T-helper 2 cell treated with Interferon-gamma antibody and Interleukin-4, amounts not matched to agents 5 μg/mL and 100 μg/mL, for 36 hours (primary cell): ENCODE measurements at regions not wholly inside any gene's neighbourhood (a gene's known extent, or its start where the extent isn't known, plus 50 kb on each side); places are given as distances from the start of the nearest gene placed in this dataset.
"Not testable (repeated sequence)": the region's sequence is repeated elsewhere in the genome, so short reads cannot be mapped to it uniquely, and the experiment has no call there.

ENCODE experiments used
- DNase-seq: peaks from one replicate; pipeline ENCODE4 v3.0.0; 2021; ENCODE audit warnings: low spot score
- H3K27ac Mint-ChIP-seq: one replicate; pipeline ENCODE4 v1.8.0; 2021; ENCODE audit warnings: mild to moderate bottlenecking, mixed read lengths
- H3K27me3 Mint-ChIP-seq: one replicate; pipeline ENCODE4 v1.8.0; 2021; ENCODE audit warnings: low read depth, mixed read lengths
- H3K36me3 Mint-ChIP-seq: one replicate; pipeline ENCODE4 v1.8.0; 2021; ENCODE audit warnings: low read depth, mixed read lengths
- H3K4me1 Mint-ChIP-seq: one replicate; pipeline ENCODE4 v1.8.0; 2021; ENCODE audit warnings: low read depth, mixed read lengths
- H3K4me3 Mint-ChIP-seq: one replicate; pipeline ENCODE4 v1.8.0; 2022; ENCODE audit warnings: mild to moderate bottlenecking, moderate library complexity, mixed read lengths
- H3K9me3 Mint-ChIP-seq: one replicate; pipeline ENCODE4 v1.8.0; 2021; ENCODE audit warnings: mixed read lengths

DNA sequence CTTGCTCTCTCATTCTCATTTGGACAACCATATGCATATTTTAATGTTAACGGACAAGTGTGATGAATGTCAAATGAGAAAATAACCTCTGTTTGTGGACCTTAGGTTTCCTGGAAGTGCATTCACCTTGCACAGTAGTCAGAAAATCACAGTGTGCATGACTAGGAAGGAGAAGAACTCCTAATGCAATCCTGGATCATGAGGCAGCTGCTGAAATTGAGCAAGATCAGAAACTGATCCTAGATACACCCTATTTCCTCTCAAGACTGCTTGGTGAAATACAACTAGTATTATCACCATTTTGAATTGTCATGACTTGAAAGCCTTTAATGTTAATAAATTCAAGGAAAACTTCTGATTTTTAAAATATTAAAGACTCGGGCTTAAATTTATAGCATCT, 1148.9 kb downstream of the STIM2 start:
- DNase-seq: no peak
- no peak overlapping the region for H3K4me3 Mint-ChIP-seq
- H3K27ac Mint-ChIP-seq: no peak overlapping the region
- H3K36me3 Mint-ChIP-seq: no peaks in the 10 kb centered on the region
- H3K4me1 Mint-ChIP-seq: no peaks in the 10 kb centered on the region
- H3K27me3 Mint-ChIP-seq: no peaks in the 10 kb centered on the region
- H3K9me3 Mint-ChIP-seq: peaks cover 4% of the 10 kb centered on the region

DNA sequence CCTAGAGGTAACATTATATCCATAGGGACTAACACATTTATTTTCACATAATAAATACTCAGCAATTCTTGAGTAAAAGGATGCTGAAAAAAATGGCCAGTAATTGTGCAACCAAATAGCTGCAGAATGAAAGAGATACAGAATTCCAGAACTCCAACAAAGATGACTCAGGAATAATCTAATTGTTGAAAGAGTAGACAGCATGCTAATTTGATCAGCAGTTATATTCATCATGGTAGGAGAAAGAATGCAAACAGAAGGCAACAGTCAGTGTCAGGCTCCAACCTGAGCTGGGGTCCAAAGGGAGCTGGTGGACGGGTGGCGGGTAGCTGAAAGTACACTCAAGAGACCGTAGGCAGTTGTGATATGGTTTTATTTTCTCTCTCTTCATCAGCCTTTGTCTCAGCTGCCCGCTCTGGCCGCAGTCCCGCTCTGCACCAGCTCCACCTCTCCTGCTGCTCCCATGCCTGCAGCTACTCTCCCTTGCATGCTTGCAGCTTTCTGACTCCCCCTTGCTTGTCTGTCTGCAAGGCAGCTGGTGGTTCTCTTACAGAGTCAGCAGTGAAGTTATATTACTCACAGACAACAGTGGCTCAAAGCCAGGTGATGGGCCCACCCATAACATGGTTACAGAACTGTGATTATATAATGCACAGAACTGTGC, 1150.1 kb downstream of the STIM2 start:
- no peak for DNase-seq

DNA sequence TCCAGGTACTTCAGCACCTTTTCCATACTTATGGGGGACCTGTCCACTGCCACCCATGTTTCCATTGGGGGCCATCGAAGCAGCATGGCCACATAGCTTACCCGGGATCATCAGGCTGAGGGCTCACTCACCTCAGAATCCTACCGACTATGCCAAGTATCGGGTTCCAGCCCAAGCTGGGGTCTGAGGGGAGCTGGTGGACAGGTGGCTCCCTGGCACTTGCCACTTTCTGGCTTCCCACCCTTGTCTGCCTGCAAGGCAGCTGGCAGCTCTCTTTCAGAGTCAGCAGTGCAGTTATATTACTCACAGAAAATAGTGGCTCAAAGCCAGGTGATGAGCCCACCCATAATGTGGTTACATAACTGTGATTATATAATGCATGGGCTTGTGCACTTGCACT, 1153.8 kb downstream of the STIM2 start:
- Mint-ChIP-seq H3K36me3 (no peaks in the 10 kb centered on the region), H3K27me3 (no peaks in the 10 kb centered on the region), H3K4me1 (no peaks in the 10 kb centered on the region), H3K4me3 (no peak overlapping the region), H3K9me3 (peaks cover 18% of the 10 kb centered on the region), H3K27ac (no peak overlapping the region)
- DNase-seq: no peak

More for the DNA sequence above, 1150.1 kb downstream of the STIM2 start:
- Mint-ChIP-seq H3K36me3 (no peaks in the 10 kb centered on the region), H3K4me3 (no peak overlapping the region), H3K9me3 (peaks cover 7% of the 10 kb centered on the region), H3K27me3 (no peaks in the 10 kb centered on the region), H3K4me1 (no peaks in the 10 kb centered on the region), H3K27ac (no peak overlapping the region)

DNA sequence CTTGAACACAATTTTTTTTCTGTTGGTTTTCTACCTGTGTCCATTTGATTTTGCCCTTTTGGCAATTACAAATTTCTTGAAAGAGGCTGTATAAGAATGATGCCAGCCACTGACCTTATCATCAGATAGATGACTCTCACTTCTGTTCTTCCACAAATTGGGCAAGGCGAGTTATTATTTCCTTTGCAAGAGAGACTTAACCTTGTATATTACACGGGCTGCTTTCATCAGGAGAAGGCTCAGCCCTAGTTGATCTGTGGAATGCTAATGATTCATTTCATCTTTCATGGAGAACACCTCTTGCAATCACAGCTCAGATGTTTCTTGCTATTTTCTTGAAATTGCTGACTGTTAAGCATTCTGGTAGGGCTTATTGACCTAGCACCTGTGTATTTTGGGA, 1155.4 kb downstream of the STIM2 start:
- peaks cover 22% of the 10 kb centered on the region for H3K9me3 Mint-ChIP-seq
- no peak overlapping the region for H3K4me3 Mint-ChIP-seq
- no peaks in the 10 kb centered on the region for H3K27me3 Mint-ChIP-seq
- no peaks in the 10 kb centered on the region for H3K36me3 Mint-ChIP-seq
- H3K4me1 Mint-ChIP-seq: no peaks in the 10 kb centered on the region
- DNase-seq: no peak
- H3K27ac Mint-ChIP-seq: no peak overlapping the region

- H3K27ac Mint-ChIP-seq, DNase-seq, H3K27me3 Mint-ChIP-seq, H3K4me3 Mint-ChIP-seq, H3K36me3 Mint-ChIP-seq, H3K4me1 Mint-ChIP-seq: not testable (repeated sequence)
- H3K9me3 Mint-ChIP-seq: peaks cover 48% of the 10 kb centered on the region
Measured at GRCh38 chr4:28038253-28038652, 1177.6 kb downstream of the STIM2 start.

GRCh38 chr4:28062562-28062961, 1201.9 kb downstream of the STIM2 start:
- Mint-ChIP-seq H3K4me3 (no peak overlapping the region), H3K27ac (no peak overlapping the region), H3K4me1 (no peaks in the 10 kb centered on the region), H3K36me3 (no peaks in the 10 kb centered on the region), H3K27me3 (no peaks in the 10 kb centered on the region), H3K9me3 (peaks cover 8% of the 10 kb centered on the region)
- no peak for DNase-seq

- no peaks in the 10 kb centered on the region for H3K27me3 Mint-ChIP-seq
- H3K36me3 Mint-ChIP-seq: no peaks in the 10 kb centered on the region
- DNase-seq: no peak
- no peak overlapping the region for H3K27ac Mint-ChIP-seq
- no peaks in the 10 kb centered on the region for H3K4me1 Mint-ChIP-seq
- no peak overlapping the region for H3K4me3 Mint-ChIP-seq
- H3K9me3 Mint-ChIP-seq: peaks cover 10% of the 10 kb centered on the region
Measured at GRCh38 chr4:28073860-28074555, 1213.4 kb downstream of the STIM2 start.

GRCh38 chr4:28075401-28075956, 1214.8 kb downstream of the STIM2 start:
- Mint-ChIP-seq H3K27me3 (no peaks in the 10 kb centered on the region), H3K4me1 (no peaks in the 10 kb centered on the region), H3K27ac (no peak overlapping the region), H3K4me3 (no peak overlapping the region), H3K36me3 (no peaks in the 10 kb centered on the region), H3K9me3 (peaks cover 18% of the 10 kb centered on the region)
- no peak for DNase-seq

- H3K4me3 Mint-ChIP-seq: not testable (repeated sequence)
Measured at GRCh38 chr4:28077203-28077602, 1216.6 kb downstream of the STIM2 start.

DNA sequence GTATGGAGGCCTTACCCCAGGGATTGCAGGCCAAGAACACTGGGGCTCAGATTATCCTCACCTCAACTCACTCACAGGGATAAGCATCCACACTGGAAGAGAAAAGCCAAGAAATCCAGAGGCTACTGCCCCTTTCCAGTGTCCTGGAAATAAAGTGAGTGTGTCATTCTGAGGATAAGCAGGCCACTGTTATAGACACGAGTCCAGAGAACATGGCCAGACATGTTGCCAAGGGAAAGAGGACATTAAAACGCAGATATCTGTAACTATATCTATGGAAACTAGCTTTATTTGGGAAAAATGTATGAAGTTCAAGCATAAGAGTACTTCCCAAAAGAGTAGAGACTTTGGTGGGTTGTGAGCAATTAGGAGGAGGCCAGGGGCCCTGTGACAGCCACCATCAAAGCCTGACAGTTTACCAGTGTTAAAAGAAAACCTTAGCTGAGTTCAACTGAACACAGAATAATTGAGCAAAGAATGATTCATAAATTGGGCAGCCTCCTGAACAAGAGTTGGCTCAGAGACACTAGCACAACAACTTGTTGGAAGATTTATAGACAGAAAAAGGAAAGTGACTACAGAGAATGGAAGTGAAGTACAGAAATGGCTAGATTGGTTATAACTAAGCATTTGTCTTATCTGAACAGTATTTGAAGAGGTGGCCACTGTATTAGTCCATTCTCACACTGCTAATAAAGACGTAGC, 1222.2 kb downstream of the STIM2 start:
- no peak for DNase-seq
- peaks cover 50% of the 10 kb centered on the region for H3K9me3 Mint-ChIP-seq
- H3K4me3 Mint-ChIP-seq: no peak overlapping the region
- H3K27me3 Mint-ChIP-seq: no peaks in the 10 kb centered on the region
- no peak overlapping the region for H3K27ac Mint-ChIP-seq
- H3K36me3 Mint-ChIP-seq: no peaks in the 10 kb centered on the region
- no peaks in the 10 kb centered on the region for H3K4me1 Mint-ChIP-seq

More at GRCh38 chr4:28077203-28077602, 1216.6 kb downstream of the STIM2 start:
- H3K27ac Mint-ChIP-seq, H3K36me3 Mint-ChIP-seq, DNase-seq, H3K4me1 Mint-ChIP-seq, H3K27me3 Mint-ChIP-seq: not testable (repeated sequence)
- H3K9me3 Mint-ChIP-seq: peaks cover 27% of the 10 kb centered on the region

GRCh38 chr4:28092610-28093009, 1232.0 kb downstream of the STIM2 start:
- H3K36me3 Mint-ChIP-seq: no peaks in the 10 kb centered on the region
- peaks cover 22% of the 10 kb centered on the region for H3K9me3 Mint-ChIP-seq
- no peaks in the 10 kb centered on the region for H3K27me3 Mint-ChIP-seq
- no peaks in the 10 kb centered on the region for H3K4me1 Mint-ChIP-seq
- no peak for DNase-seq
- H3K27ac Mint-ChIP-seq: no peak overlapping the region
- no peak overlapping the region for H3K4me3 Mint-ChIP-seq

GRCh38 chr4:28093071-28093470, 1232.4 kb downstream of the STIM2 start:
- Mint-ChIP-seq H3K27me3 (no peaks in the 10 kb centered on the region), H3K9me3 (peaks cover 22% of the 10 kb centered on the region), H3K4me1 (no peaks in the 10 kb centered on the region), H3K4me3 (no peak overlapping the region), H3K36me3 (no peaks in the 10 kb centered on the region), H3K27ac (no peak overlapping the region)
- no peak for DNase-seq

DNA sequence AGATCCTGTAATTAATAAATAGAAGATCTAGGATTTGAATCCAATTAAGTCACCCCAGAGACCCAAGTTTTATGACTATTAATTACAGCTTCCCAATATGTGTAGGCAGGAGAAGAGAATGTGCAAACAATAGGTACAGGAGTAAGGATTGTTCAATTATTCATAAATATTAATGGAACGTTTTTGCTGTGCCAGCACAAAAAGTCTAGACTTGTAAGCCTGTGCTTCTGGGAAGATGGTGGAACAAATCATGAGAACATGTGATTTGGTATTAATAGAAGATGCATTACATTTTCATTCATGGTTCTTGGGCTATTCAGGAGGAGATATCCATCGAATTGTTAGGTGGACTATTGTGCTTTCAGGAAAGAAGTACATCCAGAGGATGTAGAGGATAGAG, 1240.9 kb downstream of the STIM2 start:
- H3K4me1 Mint-ChIP-seq: no peaks in the 10 kb centered on the region
- no peak for DNase-seq
- no peaks in the 10 kb centered on the region for H3K36me3 Mint-ChIP-seq
- H3K27me3 Mint-ChIP-seq: no peaks in the 10 kb centered on the region
- H3K4me3 Mint-ChIP-seq: no peak overlapping the region
- peaks cover 20% of the 10 kb centered on the region for H3K9me3 Mint-ChIP-seq
- no peak overlapping the region for H3K27ac Mint-ChIP-seq

- H3K36me3 Mint-ChIP-seq: no peaks in the 10 kb centered on the region
- H3K4me1 Mint-ChIP-seq: no peaks in the 10 kb centered on the region
Measured at GRCh38 chr4:28105271-28105859, 1244.7 kb downstream of the STIM2 start.

More at GRCh38 chr4:28105271-28105859, 1244.7 kb downstream of the STIM2 start:
- H3K9me3 Mint-ChIP-seq: peaks cover 20% of the 10 kb centered on the region
- DNase-seq: no peak
- no peak overlapping the region for H3K27ac Mint-ChIP-seq
- no peak overlapping the region for H3K4me3 Mint-ChIP-seq
- H3K27me3 Mint-ChIP-seq: no peaks in the 10 kb centered on the region
